ENCODE measurements at regions not wholly inside any gene's neighbourhood (a gene's known extent, or its start where the extent isn't known, plus 50 kb on each side); places are given as distances from the start of the nearest gene placed in this dataset.

DNA sequence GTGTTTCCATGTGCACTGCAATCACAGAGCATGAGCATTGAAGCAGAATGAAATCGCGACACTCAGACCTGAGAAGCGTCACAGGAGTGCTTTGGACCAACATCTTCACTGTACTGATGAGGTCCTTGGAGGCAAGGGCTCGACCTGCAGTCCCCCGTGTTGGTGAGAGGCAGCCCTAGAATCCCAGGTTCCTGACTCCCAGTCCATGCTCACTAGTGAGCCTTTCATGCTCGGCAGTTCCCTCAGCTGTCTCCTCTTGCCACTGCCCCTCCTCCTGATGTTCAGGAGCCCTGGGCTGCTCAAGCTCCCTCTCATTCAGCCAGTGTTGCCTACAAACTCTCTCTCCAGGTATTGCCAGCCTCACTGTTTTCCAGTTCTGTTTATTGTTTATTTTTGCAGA is 291.4 kb downstream of the DYSF start (continued):
- no peak for TF ChIP-seq RCOR1 (conservative IDR thresholded peaks at IDR 0.05; ENCODE audit: low read depth, low read length)
- TF ChIP-seq POLR2AphosphoS2 (IDR thresholded peaks at IDR 0.05; ENCODE audit: low read depth, low read length): no peak
- no peak for TF ChIP-seq KLF5 (IDR thresholded peaks at IDR 0.05; ENCODE audit: partially characterized antibody)
- no peak for TF ChIP-seq IKZF2 (IDR thresholded peaks at IDR 0.05)
- TF ChIP-seq CREM (IDR thresholded peaks at IDR 0.05; ENCODE audit: low read depth): no peak
- TF ChIP-seq RELA (IDR thresholded peaks at IDR 0.05; ENCODE audit: borderline replicate concordance, partially characterized antibody): no peak
- no peak for TF ChIP-seq POU2F2 (IDR thresholded peaks at IDR 0.05; ENCODE audit: borderline replicate concordance, low read depth, low read length)
- TF ChIP-seq ZSCAN29 (IDR thresholded peaks at IDR 0.05): no peak
- TF ChIP-seq, protein P1, sequence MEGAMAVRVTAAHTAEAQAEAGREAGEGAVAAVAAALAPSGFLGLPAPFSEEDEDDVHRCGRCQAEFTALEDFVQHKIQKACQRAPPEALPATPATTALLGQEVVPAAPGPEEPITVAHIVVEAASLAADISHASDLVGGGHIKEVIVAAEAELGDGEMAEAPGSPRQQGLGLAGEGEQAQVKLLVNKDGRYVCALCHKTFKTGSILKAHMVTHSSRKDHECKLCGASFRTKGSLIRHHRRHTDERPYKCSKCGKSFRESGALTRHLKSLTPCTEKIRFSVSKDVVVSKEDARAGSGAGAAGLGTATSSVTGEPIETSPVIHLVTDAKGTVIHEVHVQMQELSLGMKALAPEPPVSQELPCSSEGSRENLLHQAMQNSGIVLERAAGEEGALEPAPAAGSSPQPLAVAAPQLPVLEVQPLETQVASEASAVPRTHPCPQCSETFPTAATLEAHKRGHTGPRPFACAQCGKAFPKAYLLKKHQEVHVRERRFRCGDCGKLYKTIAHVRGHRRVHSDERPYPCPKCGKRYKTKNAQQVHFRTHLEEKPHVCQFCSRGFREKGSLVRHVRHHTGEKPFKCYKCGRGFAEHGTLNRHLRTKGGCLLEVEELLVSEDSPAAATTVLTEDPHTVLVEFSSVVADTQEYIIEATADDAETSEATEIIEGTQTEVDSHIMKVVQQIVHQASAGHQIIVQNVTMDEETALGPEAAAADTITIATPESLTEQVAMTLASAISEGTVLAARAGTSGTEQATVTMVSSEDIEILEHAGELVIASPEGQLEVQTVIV (IDR thresholded peaks at IDR 0.05; ENCODE audit: borderline replicate concordance, partially characterized antibody): no peak

DNA sequence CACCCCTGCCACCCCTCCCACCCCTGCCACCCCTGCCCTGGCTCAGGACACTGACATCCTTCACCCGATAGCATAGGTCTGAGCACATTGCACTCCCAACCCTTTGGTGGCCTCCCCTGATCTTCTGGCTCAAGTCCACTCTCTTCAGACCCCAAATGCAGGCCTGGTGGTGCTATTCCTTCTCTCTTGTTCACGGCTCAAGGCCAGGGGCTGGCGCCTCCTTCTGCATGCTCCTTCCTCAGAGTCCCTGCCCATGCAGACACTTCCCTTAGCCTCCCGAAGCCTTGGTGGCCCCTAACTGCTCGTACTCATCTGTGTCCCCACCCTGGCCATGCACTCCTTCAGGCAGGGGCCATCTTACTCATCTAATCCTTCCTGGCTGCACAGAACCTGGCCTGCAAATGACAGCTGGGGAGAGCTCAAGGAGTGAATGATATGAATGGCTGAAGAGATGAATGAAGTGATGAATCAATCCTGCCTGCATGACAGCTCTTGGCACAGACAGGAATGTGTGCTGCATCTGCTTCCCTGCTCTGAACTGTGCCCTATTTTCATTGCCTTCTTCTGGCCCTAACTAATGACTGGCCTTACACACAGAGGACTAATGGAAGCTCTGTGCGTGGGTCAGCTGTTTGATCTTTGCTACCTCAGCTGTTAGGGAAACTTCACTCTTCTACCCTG is 290.8 kb downstream of the DYSF start:
- Histone ChIP-seq H3K9me3 (replicated peaks; ENCODE audit: control insufficient read depth, insufficient read depth, low read length) (no peaks in the 10 kb centered on the region), H4K20me1 (ENCODE audit: control insufficient read depth, insufficient read depth) (no peaks in the 10 kb centered on the region), H3K4me1 (ENCODE audit: control insufficient read depth, insufficient read depth, low read length) (no peaks in the 10 kb centered on the region), H3K4me3 (no peak overlapping the region), H3K79me2 (ENCODE audit: control insufficient read depth, insufficient read depth, low read length) (no peaks in the 10 kb centered on the region), H3K4me2 (ENCODE audit: control insufficient read depth, insufficient read depth) (no peak overlapping the region), H2AFZ (ENCODE audit: control insufficient read depth, low read depth, low read length) (no peak overlapping the region), H3K27me3 (replicated peaks in 1 of 2; ENCODE audit: control insufficient read depth in 2 of 2, insufficient read depth in 2 of 2, low read length in 1 of 2) (no peaks in the 10 kb centered on the region), H3K9ac (ENCODE audit: control insufficient read depth, insufficient read depth, low read length) (no peak overlapping the region), H3K27ac (ENCODE audit: control insufficient read depth, insufficient read depth) (no peak overlapping the region), H3K36me3 (ENCODE audit: control insufficient read depth in 2 of 2, insufficient read depth in 2 of 2, low read length in 1 of 2) (no peaks in the 10 kb centered on the region)
- CTCF ChIA-PET: interaction anchor here (0.6 kb wide), 1 partner anchor 213 kb away, joined by 3 read pairs; no protein-coding TSS in a partner anchor
- no TSS peak for BruUV-seq (replicated peaks)
- intact Hi-C loops (cut with micrococcal nuclease; ENCODE audit: unreplicated experiment): no loop called here
- in situ Hi-C loops (cut with MboI): no loop called here
- no peak for DNase-seq (ENCODE audit: low read depth, low spot score)
- ATAC-seq: no peak
- POLR2A ChIA-PET: no interaction called here
- WGBS (ENCODE audit: insufficient coverage, insufficient replicate concordance, low lambda C conversion rate, missing lambda C conversion rate): 13% methylated on average over 6 of the region's 6 CpGs
- TF ChIP-seq, protein P2, sequence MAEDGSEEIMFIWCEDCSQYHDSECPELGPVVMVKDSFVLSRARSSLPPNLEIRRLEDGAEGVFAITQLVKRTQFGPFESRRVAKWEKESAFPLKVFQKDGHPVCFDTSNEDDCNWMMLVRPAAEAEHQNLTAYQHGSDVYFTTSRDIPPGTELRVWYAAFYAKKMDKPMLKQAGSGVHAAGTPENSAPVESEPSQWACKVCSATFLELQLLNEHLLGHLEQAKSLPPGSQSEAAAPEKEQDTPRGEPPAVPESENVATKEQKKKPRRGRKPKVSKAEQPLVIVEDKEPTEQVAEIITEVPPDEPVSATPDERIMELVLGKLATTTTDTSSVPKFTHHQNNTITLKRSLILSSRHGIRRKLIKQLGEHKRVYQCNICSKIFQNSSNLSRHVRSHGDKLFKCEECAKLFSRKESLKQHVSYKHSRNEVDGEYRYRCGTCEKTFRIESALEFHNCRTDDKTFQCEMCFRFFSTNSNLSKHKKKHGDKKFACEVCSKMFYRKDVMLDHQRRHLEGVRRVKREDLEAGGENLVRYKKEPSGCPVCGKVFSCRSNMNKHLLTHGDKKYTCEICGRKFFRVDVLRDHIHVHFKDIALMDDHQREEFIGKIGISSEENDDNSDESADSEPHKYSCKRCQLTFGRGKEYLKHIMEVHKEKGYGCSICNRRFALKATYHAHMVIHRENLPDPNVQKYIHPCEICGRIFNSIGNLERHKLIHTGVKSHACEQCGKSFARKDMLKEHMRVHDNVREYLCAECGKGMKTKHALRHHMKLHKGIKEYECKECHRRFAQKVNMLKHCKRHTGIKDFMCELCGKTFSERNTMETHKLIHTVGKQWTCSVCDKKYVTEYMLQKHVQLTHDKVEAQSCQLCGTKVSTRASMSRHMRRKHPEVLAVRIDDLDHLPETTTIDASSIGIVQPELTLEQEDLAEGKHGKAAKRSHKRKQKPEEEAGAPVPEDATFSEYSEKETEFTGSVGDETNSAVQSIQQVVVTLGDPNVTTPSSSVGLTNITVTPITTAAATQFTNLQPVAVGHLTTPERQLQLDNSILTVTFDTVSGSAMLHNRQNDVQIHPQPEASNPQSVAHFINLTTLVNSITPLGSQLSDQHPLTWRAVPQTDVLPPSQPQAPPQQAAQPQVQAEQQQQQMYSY (CRISPR knock-in tag; IDR thresholded peaks at IDR 0.05): no peak
- TF ChIP-seq IRF4 (IDR thresholded peaks at IDR 0.05; ENCODE audit: low read depth, low read length): no peak
- no peak for TF ChIP-seq NRF1 (conservative IDR thresholded peaks at IDR 0.05; ENCODE audit: low read depth, low read length)
- TF ChIP-seq NR2C1 (IDR thresholded peaks at IDR 0.05): no peak
- no peak for FAIRE-seq
- RAD21 ChIA-PET (ENCODE audit: unreplicated experiment): no interaction called here
- SMC1A ChIA-PET (ENCODE audit: uncharacterized antibody, unreplicated experiment): no interaction called here

All from GM12878 (cell line).